ENCODE measurements at regions not wholly inside any gene's neighbourhood (a gene's known extent, or its start where the extent isn't known, plus 50 kb on each side); places are given as distances from the start of the nearest gene placed in this dataset.

DNA sequence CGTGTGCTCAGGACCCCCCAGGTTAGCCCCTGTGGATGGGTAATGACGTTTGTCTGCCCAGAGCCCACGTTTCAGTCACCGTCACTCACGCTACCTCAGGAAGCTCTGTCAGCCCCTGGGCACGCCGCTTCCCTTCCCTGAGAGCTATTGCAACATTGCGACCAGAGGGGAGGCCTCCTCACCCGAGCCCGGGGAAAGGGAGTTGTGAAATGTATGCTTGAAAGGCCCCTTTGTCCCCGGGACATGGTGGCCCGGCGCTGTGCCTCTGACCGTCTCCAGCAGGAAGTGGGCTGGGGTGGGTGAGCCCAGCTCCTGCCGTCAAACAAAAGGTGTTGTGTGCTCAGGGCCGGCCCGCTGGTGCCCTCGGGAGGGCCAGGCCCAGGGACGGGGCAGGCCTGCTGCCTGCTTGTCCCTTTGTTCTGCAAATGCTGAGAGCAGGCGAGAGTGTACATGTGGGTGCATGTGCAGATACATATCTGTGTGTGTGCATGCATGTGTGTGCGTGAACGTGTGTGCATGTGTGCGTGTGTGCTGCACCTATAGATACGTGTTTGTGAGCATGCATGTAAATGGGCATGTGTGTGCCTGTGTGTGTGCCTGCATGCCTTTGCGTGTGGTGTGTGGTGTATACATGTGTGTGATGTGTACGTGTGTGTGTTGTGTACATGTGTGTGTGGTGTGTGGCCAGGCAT is 1125.0 kb downstream of the BRD1 start (continued):
- TF ChIP-seq, protein P1, sequence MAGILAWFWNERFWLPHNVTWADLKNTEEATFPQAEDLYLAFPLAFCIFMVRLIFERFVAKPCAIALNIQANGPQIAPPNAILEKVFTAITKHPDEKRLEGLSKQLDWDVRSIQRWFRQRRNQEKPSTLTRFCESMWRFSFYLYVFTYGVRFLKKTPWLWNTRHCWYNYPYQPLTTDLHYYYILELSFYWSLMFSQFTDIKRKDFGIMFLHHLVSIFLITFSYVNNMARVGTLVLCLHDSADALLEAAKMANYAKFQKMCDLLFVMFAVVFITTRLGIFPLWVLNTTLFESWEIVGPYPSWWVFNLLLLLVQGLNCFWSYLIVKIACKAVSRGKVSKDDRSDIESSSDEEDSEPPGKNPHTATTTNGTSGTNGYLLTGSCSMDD (CRISPR knock-in tag; IDR thresholded peaks at IDR 0.05), result no peak
- TF ChIP-seq SPEN (CRISPR knock-in tag; IDR thresholded peaks at IDR 0.05; ENCODE audit: low read depth), result peak; percentile 89
- no peak for TF ChIP-seq NFRKB (IDR thresholded peaks at IDR 0.05)
- TF ChIP-seq ISL2 (CRISPR knock-in tag; IDR thresholded peaks at IDR 0.05), result peak; percentile 81
- peak; percentile 45; the same call in 1 of the 2 replicates for TF ChIP-seq BCL3 (CRISPR knock-in tag; IDR thresholded peaks at IDR 0.05)
- TF ChIP-seq ZBTB3 (CRISPR knock-in tag; IDR thresholded peaks at IDR 0.05; ENCODE audit: borderline replicate concordance, low read depth), result peak; percentile 67; the same call in 1 of the 2 replicates
- TF ChIP-seq GABPB1 (CRISPR knock-in tag; IDR thresholded peaks at IDR 0.05), result peak; percentile 88
- no peak for TF ChIP-seq WIZ (CRISPR knock-in tag; IDR thresholded peaks at IDR 0.05)
- peak; percentile 96 for TF ChIP-seq KDM3A (CRISPR knock-in tag; IDR thresholded peaks at IDR 0.05; ENCODE audit: low read depth)
- TF ChIP-seq ZNF709 (CRISPR knock-in tag; IDR thresholded peaks at IDR 0.05), result no peak
- TF ChIP-seq YEATS2 (CRISPR knock-in tag; IDR thresholded peaks at IDR 0.05; ENCODE audit: borderline replicate concordance), result peak; percentile 80
- no peak; the same call in 1 of the 2 replicates for TF ChIP-seq HOXA9 (CRISPR knock-in tag; IDR thresholded peaks at IDR 0.05; ENCODE audit: borderline replicate concordance)
- no peak for TF ChIP-seq ZNF496 (CRISPR knock-in tag; IDR thresholded peaks at IDR 0.05; ENCODE audit: insufficient replicate concordance)
- no peak for TF ChIP-seq FOXM1 (CRISPR knock-in tag; IDR thresholded peaks at IDR 0.05)
- peak; percentile 92; the same call in 1 of the 2 replicates for TF ChIP-seq ZNF331 (CRISPR knock-in tag; IDR thresholded peaks at IDR 0.05)
- TF ChIP-seq, protein P2, sequence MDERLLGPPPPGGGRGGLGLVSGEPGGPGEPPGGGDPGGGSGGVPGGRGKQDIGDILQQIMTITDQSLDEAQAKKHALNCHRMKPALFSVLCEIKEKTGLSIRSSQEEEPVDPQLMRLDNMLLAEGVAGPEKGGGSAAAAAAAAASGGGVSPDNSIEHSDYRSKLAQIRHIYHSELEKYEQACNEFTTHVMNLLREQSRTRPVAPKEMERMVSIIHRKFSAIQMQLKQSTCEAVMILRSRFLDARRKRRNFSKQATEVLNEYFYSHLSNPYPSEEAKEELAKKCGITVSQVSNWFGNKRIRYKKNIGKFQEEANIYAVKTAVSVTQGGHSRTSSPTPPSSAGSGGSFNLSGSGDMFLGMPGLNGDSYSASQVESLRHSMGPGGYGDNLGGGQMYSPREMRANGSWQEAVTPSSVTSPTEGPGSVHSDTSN (CRISPR knock-in tag; IDR thresholded peaks at IDR 0.05), result no peak
- TF ChIP-seq RAD51 (IDR thresholded peaks at IDR 0.05; ENCODE audit: borderline replicate concordance), result no peak
- TF ChIP-seq ZNF335 (CRISPR knock-in tag; IDR thresholded peaks at IDR 0.05), result peak; percentile 95
- TF ChIP-seq NR2F2 (IDR thresholded peaks at IDR 0.05; ENCODE audit: borderline replicate concordance, low read depth), result peak; percentile 71; the same call in 1 of the 2 replicates
- TF ChIP-seq, protein P3, sequence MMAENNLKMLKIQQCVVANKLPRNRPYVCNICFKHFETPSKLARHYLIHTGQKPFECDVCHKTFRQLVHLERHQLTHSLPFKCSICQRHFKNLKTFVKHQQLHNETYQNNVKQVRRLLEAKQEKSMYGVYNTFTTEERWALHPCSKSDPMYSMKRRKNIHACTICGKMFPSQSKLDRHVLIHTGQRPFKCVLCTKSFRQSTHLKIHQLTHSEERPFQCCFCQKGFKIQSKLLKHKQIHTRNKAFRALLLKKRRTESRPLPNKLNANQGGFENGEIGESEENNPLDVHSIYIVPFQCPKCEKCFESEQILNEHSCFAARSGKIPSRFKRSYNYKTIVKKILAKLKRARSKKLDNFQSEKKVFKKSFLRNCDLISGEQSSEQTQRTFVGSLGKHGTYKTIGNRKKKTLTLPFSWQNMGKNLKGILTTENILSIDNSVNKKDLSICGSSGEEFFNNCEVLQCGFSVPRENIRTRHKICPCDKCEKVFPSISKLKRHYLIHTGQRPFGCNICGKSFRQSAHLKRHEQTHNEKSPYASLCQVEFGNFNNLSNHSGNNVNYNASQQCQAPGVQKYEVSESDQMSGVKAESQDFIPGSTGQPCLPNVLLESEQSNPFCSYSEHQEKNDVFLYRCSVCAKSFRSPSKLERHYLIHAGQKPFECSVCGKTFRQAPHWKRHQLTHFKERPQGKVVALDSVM (CRISPR knock-in tag; IDR thresholded peaks at IDR 0.05), result peak; percentile 49; the same call in 1 of the 2 replicates
- 0 out of 2 replicates have a peak, but pooled peaks have one; percentile 29 for TF ChIP-seq TSC22D2 (CRISPR knock-in tag; IDR thresholded peaks at IDR 0.05; ENCODE audit: borderline replicate concordance)
- TF ChIP-seq ZBTB25 (CRISPR knock-in tag; IDR thresholded peaks at IDR 0.05), result peak; percentile 69; the same call in 1 of the 2 replicates
- TF ChIP-seq CEBPG (CRISPR knock-in tag; IDR thresholded peaks at IDR 0.05), result peak; percentile 99
- TF ChIP-seq, protein P4, sequence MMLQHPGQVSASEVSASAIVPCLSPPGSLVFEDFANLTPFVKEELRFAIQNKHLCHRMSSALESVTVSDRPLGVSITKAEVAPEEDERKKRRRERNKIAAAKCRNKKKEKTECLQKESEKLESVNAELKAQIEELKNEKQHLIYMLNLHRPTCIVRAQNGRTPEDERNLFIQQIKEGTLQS (CRISPR knock-in tag; IDR thresholded peaks at IDR 0.05), result no peak
- peak; percentile 25; the same call in 1 of the 2 replicates for TF ChIP-seq TMF1 (CRISPR knock-in tag; IDR thresholded peaks at IDR 0.05; ENCODE audit: low read depth)

Measured in HepG2 (cell line).